Loucy (cell line): ENCODE measurements at regions not wholly inside any gene's neighbourhood (a gene's known extent, or its start where the extent isn't known, plus 50 kb on each side); places are given as distances from the start of the nearest gene placed in this dataset.

Experiments used
- CTCF ChIP-seq: fragments of 200-600 bp; sonication (generic); conservative IDR thresholded peaks from 2 replicates; pipeline ENCODE4 v1.5.1; 2014; ENCODE audit warnings: mild to moderate bottlenecking, antibody characterized with exemption, low read length
- EZH2phosphoT487 ChIP-seq: fragments of 200-600 bp; IDR thresholded peaks from 2 replicates; pipeline ENCODE4 v1.6.1; 2018; ENCODE audit warnings: antibody characterized with exemption, mild to moderate bottlenecking, moderate library complexity, borderline replicate concordance

GRCh38 chr3:73212683-73213082 lies 151.2 kb downstream of the EBLN2 start:
- TF ChIP-seq CTCF (no peak), EZH2phosphoT487 (no peak)
